HG02884 (cell line): ENCODE measurements at regions not wholly inside any gene's neighbourhood (a gene's known extent, or its start where the extent isn't known, plus 50 kb on each side); places are given as distances from the start of the nearest gene placed in this dataset.

Source experiments
- ATAC-seq: cut with Tn5 transposase; IDR thresholded peaks from one replicate; pipeline ENCODE4 v1.9.1; 2021; ENCODE audit warnings: mild to moderate bottlenecking, moderate library complexity; ENCODE audit not compliant: unreplicated experiment

- ATAC-seq: no peak
Observed at GRCh38 chr10:8586504-8586903, 532.0 kb downstream of the GATA3 start.

- ATAC-seq: no peak
Observed at GRCh38 chr10:8588135-8588534, 533.6 kb downstream of the GATA3 start.

- no peak for ATAC-seq
Observed at GRCh38 chr10:8590518-8590917, 536.0 kb downstream of the GATA3 start.

GRCh38 chr10:8591640-8592039 is 537.2 kb downstream of the GATA3 start:
- no peak for ATAC-seq

- ATAC-seq: no peak
Observed at GRCh38 chr10:8594176-8594575, 539.7 kb downstream of the GATA3 start.

GRCh38 chr10:8594711-8595110 is 540.2 kb downstream of the GATA3 start:
- no peak for ATAC-seq

GRCh38 chr10:8595140-8595539 is 540.7 kb downstream of the GATA3 start:
- no peak for ATAC-seq

GRCh38 chr10:8596929-8597472 is 542.5 kb downstream of the GATA3 start:
- ATAC-seq: no peak

GRCh38 chr10:8600192-8600591 is 545.7 kb downstream of the GATA3 start:
- ATAC-seq: no peak

- no peak for ATAC-seq
Observed at GRCh38 chr10:8602821-8603220, 548.3 kb downstream of the GATA3 start.

GRCh38 chr10:8614054-8614565 is 559.6 kb downstream of the GATA3 start:
- no peak for ATAC-seq

- ATAC-seq: no peak
Observed at GRCh38 chr10:8615118-8615517, 560.6 kb downstream of the GATA3 start.

- peak; percentile 86 for ATAC-seq
Observed at GRCh38 chr10:8616166-8616565, 561.7 kb downstream of the GATA3 start.

GRCh38 chr10:8617792-8618191 is 563.3 kb downstream of the GATA3 start:
- ATAC-seq: no peak

- ATAC-seq: no peak
Observed at GRCh38 chr10:8618834-8619233, 564.3 kb downstream of the GATA3 start.

GRCh38 chr10:8628351-8628750 is 573.9 kb downstream of the GATA3 start:
- ATAC-seq: no peak

GRCh38 chr10:8633909-8634308 is 579.4 kb downstream of the GATA3 start:
- ATAC-seq: no peak

GRCh38 chr10:8636371-8636770 is 581.9 kb downstream of the GATA3 start:
- no peak for ATAC-seq

GRCh38 chr10:8637640-8638039 is 583.2 kb downstream of the GATA3 start:
- no peak for ATAC-seq

GRCh38 chr10:8638088-8638672 is 583.7 kb downstream of the GATA3 start:
- ATAC-seq: no peak

- ATAC-seq: no peak
Observed at GRCh38 chr10:8639486-8640185, 585.1 kb downstream of the GATA3 start.

- no peak for ATAC-seq
Observed at GRCh38 chr10:8640301-8640700, 585.8 kb downstream of the GATA3 start.
